Neural crest cell (in vitro differentiated cells): ENCODE measurements at regions not wholly inside any gene's neighbourhood (a gene's known extent, or its start where the extent isn't known, plus 50 kb on each side); places are given as distances from the start of the nearest gene placed in this dataset.

ENCODE experiments used
- DNase-seq: peaks from one replicate; pipeline ENCODE4 v3.0.0; 2021; ENCODE audit warnings: low read depth, mixed read lengths, low spot score
- H3K27ac Mint-ChIP-seq: one replicate; pipeline ENCODE4 v1.8.0; 2021; ENCODE audit warnings: mild to moderate bottlenecking, mixed read lengths; ENCODE audit not compliant: unreplicated experiment
- H3K27me3 Mint-ChIP-seq: 2 replicates; pipeline ENCODE4 v1.8.0; 2021; ENCODE audit warnings: low read depth, mild to moderate bottlenecking, mixed read lengths
- H3K36me3 Mint-ChIP-seq: 2 replicates; pipeline ENCODE4 v1.8.0; 2021; ENCODE audit warnings: low read depth, mild to moderate bottlenecking, mixed read lengths
- H3K4me1 Mint-ChIP-seq: 2 replicates; pipeline ENCODE4 v1.8.0; 2021; ENCODE audit warnings: mixed read lengths
- H3K4me3 Mint-ChIP-seq: one replicate; pipeline ENCODE4 v1.8.0; 2021; ENCODE audit warnings: mild to moderate bottlenecking, mixed read lengths
- H3K9me3 Mint-ChIP-seq: 2 replicates; pipeline ENCODE4 v1.8.0; 2021; ENCODE audit warnings: mixed read lengths
- TF ChIP-seq, protein P1 (sequence below): fragments of 200-600 bp; sonication (generic); conservative IDR thresholded peaks from 2 replicates; pipeline ENCODE4 v1.5.0; 2021; ENCODE audit warnings: antibody characterized with exemption, mild to moderate bottlenecking

DNA sequence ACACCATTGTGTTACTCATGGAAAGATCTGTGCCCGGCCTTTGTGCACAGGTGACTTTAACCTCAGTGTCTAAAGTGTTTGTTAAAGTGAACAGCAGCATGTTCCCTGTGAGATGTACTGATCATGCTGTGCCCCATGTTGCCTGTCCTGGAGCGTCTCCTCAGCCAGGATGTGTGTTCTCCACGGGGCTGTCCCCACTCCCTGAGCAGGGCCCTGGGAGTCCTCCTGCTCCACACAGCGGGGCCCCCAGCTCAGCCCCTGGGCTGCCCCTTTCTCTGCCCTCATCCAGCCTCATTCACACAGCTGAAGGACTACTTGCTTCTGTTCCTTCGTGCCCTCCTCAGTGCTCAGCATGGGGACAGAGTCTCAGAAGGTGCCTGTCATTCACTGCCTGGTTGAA, 131.5 kb downstream of the SLC38A6 start:
- peaks cover 18% of the 10 kb centered on the region for H3K4me1 Mint-ChIP-seq
- H3K27ac Mint-ChIP-seq, result no peak overlapping the region
- H3K9me3 Mint-ChIP-seq, result peaks cover 5% of the 10 kb centered on the region
- TF ChIP-seq, protein P1, sequence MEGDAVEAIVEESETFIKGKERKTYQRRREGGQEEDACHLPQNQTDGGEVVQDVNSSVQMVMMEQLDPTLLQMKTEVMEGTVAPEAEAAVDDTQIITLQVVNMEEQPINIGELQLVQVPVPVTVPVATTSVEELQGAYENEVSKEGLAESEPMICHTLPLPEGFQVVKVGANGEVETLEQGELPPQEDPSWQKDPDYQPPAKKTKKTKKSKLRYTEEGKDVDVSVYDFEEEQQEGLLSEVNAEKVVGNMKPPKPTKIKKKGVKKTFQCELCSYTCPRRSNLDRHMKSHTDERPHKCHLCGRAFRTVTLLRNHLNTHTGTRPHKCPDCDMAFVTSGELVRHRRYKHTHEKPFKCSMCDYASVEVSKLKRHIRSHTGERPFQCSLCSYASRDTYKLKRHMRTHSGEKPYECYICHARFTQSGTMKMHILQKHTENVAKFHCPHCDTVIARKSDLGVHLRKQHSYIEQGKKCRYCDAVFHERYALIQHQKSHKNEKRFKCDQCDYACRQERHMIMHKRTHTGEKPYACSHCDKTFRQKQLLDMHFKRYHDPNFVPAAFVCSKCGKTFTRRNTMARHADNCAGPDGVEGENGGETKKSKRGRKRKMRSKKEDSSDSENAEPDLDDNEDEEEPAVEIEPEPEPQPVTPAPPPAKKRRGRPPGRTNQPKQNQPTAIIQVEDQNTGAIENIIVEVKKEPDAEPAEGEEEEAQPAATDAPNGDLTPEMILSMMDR, result no peak
- H3K4me3 Mint-ChIP-seq, result no peak overlapping the region
- peaks cover 16% of the 10 kb centered on the region for H3K36me3 Mint-ChIP-seq
- no peaks in the 10 kb centered on the region for H3K27me3 Mint-ChIP-seq
- DNase-seq, result no peak

DNA sequence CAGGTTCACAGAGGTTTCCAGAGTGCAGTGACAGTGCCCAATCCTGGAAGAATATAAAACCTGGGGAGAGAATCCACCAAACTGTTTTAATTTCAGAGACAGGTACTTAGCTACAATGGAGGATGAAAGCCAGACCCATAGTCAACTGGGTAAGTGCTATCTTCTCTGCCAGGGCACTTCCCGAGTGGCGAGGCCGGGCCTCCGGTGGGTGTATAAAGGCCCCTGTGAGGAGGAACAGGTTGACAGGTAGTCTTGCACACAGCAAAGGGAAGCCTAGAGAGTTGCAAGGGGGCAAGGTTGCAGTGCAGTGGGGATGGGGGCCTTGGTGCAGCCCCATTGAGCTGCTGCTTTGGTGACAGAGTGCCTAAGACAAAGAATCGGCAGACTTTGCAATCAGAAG, 130.7 kb downstream of the SLC38A6 start:
- no peak overlapping the region for H3K4me3 Mint-ChIP-seq
- H3K27me3 Mint-ChIP-seq, result no peaks in the 10 kb centered on the region
- DNase-seq, result no peak
- TF ChIP-seq, protein P1, result no peak
- H3K4me1 Mint-ChIP-seq, result peaks cover 18% of the 10 kb centered on the region
- H3K36me3 Mint-ChIP-seq, result peaks cover 13% of the 10 kb centered on the region
- H3K9me3 Mint-ChIP-seq, result peaks cover 5% of the 10 kb centered on the region
- no peak overlapping the region for H3K27ac Mint-ChIP-seq

DNA sequence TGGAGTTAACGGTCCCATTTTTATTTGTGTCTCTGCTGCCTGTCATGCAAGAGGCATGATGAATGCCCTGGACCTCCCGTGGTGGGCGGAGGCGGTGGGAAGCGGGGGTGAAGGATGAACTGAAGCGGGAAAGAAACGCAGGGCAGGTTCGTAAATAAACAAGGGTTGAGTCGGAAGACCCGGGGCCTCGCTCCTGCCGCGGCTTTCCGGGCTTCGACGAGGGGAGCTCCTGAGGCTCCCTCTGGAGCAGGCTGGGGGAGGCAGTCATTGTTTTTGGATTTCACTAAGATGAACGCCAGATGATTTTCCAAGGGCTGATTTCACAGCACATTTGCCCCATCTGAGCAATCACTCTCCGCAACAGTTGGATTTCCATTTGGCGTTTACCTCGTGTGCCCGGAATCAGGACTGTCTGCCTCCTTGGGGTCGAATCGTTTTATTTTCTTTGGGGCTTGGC, 130.2 kb downstream of the SLC38A6 start:
- TF ChIP-seq, protein P1, result no peak
- no peak for DNase-seq
- Mint-ChIP-seq H3K4me3 (peak overlapping the region; percentile 6), H3K36me3 (peaks cover 13% of the 10 kb centered on the region), H3K27ac (no peak overlapping the region), H3K4me1 (peaks cover 18% of the 10 kb centered on the region), H3K27me3 (no peaks in the 10 kb centered on the region), H3K9me3 (peaks cover 5% of the 10 kb centered on the region)

DNA sequence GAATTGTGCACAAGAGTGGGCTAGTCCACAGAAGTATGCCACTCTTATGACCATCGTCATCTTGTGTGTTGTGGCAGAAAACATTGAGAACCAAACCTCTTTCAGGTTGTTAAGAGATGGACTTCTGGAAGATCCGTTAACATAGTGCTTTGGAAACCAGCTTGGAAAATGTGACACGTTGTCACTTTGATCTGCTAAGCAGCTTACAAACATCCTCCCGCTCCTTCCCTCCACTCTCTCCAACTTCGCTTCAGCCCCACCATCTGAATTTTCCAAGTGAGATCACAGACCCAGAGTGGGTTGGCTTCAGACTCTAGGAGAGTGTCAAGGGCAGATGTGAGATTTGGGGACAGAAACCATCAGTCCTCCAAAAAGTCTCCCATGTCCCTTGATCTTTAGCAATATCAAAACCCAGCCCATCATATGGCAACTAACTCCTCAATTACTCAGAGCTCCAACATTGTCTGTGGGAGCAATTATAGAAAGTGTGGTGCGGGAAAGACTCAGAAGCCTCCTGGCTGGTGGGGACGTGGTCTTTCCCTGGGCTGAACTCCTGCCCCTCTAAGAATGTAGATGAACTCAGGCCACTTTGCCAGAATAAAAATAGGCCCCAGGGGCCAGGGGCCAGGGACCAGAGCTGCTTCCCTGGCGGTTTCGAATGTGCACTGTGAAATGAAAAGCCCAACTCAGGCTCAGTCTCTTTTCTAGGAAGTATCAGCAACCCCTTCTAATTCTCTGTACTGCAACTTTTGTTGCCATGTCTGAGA, 129.5 kb downstream of the SLC38A6 start:
- Mint-ChIP-seq H3K27ac (no peak overlapping the region), H3K27me3 (no peaks in the 10 kb centered on the region), H3K36me3 (peaks cover 13% of the 10 kb centered on the region), H3K9me3 (peaks cover 5% of the 10 kb centered on the region), H3K4me3 (no peak overlapping the region), H3K4me1 (peaks cover 18% of the 10 kb centered on the region)
- no peak for DNase-seq
- TF ChIP-seq, protein P1, result no peak

DNA sequence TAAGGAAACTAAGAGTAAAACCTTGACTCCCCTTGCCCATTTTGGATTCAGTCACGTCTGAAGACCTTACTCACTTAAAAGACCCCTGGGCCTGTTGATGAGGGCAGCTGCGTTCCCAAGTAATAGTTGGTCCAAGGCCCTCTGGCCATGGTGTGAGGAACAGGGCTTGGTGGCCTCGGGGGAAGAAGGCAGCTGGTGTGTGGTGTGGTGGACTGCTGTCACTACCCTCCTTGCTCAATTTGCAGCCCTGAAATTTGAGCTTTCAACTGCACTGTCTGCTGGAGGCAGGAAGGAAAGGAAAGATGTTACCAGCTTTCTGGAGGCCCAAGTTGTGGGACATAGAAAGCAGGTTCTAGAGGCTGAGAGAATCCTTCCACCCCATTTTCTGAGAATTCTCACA, 128.2 kb downstream of the SLC38A6 start:
- DNase-seq, result no peak

More for the DNA sequence above, 128.2 kb downstream of the SLC38A6 start:
- Mint-ChIP-seq H3K4me3 (no peak overlapping the region), H3K4me1 (peaks cover 20% of the 10 kb centered on the region), H3K36me3 (peaks cover 4% of the 10 kb centered on the region), H3K27ac (no peak overlapping the region), H3K9me3 (no peaks in the 10 kb centered on the region), H3K27me3 (no peaks in the 10 kb centered on the region)
- TF ChIP-seq, protein P1, result no peak
